Transverse colon (tissue), 3 donors: ENCODE measurements at regions not wholly inside any gene's neighbourhood (a gene's known extent, or its start where the extent isn't known, plus 50 kb on each side); places are given as distances from the start of the nearest gene placed in this dataset.

Source experiments
- POLR2A ChIP-seq: fragments of 450-650 bp; IDR thresholded peaks from one replicate; pipeline ENCODE4 v1.6.1; 2016; ENCODE audit warnings: antibody characterized with exemption, mild to moderate bottlenecking, moderate library complexity
- TF ChIP-seq, protein P1 (sequence below), 5 experiments: fragments of 200-600 bp in 3 of 5; fragments of 450-650 bp in 2 of 5; sonication (generic) in 3 of 5; IDR thresholded peaks; 1 replicate in 2 of 5; 2 replicates in 3 of 5; pipeline ENCODE4 v1.5.1; 2016 to 2017; ENCODE audit warnings: antibody characterized with exemption in 5 of 5, inconsistent platforms in 3 of 5, mild to moderate bottlenecking in 2 of 5, moderate library complexity in 1 of 5

DNA sequence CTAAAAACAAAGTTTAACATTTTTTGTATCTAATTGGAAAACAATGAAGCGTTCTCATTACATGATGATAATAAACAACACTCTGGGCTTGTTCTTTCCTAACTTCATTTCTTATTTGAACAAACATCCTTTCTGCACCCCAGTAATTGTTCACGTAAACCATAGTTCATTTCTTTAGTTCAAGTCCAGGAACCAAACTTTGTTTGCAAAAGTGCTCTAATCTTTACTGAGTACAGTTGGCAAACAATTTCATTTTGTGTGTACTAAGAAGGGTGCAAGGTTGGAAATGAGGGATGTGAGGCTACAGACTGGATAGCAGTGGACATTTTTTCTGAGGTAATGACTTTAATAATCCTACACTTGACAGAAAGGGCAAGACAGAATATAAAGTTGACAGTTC, 113.5 kb downstream of the NREP start:
- TF ChIP-seq, protein P1, sequence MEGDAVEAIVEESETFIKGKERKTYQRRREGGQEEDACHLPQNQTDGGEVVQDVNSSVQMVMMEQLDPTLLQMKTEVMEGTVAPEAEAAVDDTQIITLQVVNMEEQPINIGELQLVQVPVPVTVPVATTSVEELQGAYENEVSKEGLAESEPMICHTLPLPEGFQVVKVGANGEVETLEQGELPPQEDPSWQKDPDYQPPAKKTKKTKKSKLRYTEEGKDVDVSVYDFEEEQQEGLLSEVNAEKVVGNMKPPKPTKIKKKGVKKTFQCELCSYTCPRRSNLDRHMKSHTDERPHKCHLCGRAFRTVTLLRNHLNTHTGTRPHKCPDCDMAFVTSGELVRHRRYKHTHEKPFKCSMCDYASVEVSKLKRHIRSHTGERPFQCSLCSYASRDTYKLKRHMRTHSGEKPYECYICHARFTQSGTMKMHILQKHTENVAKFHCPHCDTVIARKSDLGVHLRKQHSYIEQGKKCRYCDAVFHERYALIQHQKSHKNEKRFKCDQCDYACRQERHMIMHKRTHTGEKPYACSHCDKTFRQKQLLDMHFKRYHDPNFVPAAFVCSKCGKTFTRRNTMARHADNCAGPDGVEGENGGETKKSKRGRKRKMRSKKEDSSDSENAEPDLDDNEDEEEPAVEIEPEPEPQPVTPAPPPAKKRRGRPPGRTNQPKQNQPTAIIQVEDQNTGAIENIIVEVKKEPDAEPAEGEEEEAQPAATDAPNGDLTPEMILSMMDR (IDR thresholded peaks at IDR 0.05), result no peak
- no peak for TF ChIP-seq POLR2A
